SJCRH30 (cell line): ENCODE measurements at regions not wholly inside any gene's neighbourhood (a gene's known extent, or its start where the extent isn't known, plus 50 kb on each side); places are given as distances from the start of the nearest gene placed in this dataset.
"Not testable (repeated sequence)": the region's sequence is repeated elsewhere in the genome, so short reads cannot be mapped to it uniquely, and the experiment has no call there.

ENCODE experiments used
- DNase-seq, 2 experiments: peaks; one replicate each; pipeline ENCODE4 v3.0.0-alpha.2; 2015 to 2020
- H3K27ac ChIP-seq: fragments of 250-450 bp; sonication (Bioruptor Pico); 2 replicates; pipeline ENCODE4 v1.5.1; 2020; ENCODE audit warnings: mild to moderate bottlenecking, moderate library complexity
- H3K27me3 ChIP-seq: fragments of 250-450 bp; sonication (Bioruptor Pico); 2 replicates; pipeline ENCODE4 v1.5.1; 2020; ENCODE audit warnings: mild to moderate bottlenecking, moderate library complexity
- H3K36me3 ChIP-seq: fragments of 250-450 bp; sonication (Bioruptor Pico); 2 replicates; pipeline ENCODE4 v1.5.1; 2020; ENCODE audit warnings: mild to moderate bottlenecking, moderate library complexity
- H3K4me1 ChIP-seq: fragments of 250-450 bp; sonication (Bioruptor Pico); 2 replicates; pipeline ENCODE4 v1.5.1; 2020; ENCODE audit warnings: mild to moderate bottlenecking, moderate library complexity
- H3K4me3 ChIP-seq: fragments of 250-450 bp; sonication (Bioruptor Pico); 2 replicates; pipeline ENCODE4 v1.5.1; 2020; ENCODE audit warnings: mild to moderate bottlenecking, moderate library complexity
- H3K9me3 ChIP-seq: fragments of 250-450 bp; sonication (Bioruptor Pico); replicated peaks from 2 replicates; pipeline ENCODE4 v1.5.1; 2020; ENCODE audit warnings: mild to moderate bottlenecking, moderate library complexity

GRCh38 chr1:191498825-191499224 lies 659.4 kb upstream of the RGS18 start:
- H3K4me3 ChIP-seq: no peak overlapping the region
- no peak for DNase-seq
- H3K27ac ChIP-seq: no peak overlapping the region
- H3K9me3 ChIP-seq: no peaks in the 10 kb centered on the region
- no peaks in the 10 kb centered on the region for H3K27me3 ChIP-seq
- H3K36me3 ChIP-seq: no peaks in the 10 kb centered on the region
- no peaks in the 10 kb centered on the region for H3K4me1 ChIP-seq

- no peaks in the 10 kb centered on the region for H3K36me3 ChIP-seq
- no peaks in the 10 kb centered on the region for H3K27me3 ChIP-seq
- no peak for DNase-seq
Measured at GRCh38 chr1:191504999-191505398, 653.3 kb upstream of the RGS18 start.

GRCh38 chr1:191508239-191508638 lies 650.0 kb upstream of the RGS18 start:
- Histone ChIP-seq H3K4me3 (no peak overlapping the region), H3K27me3 (no peaks in the 10 kb centered on the region), H3K9me3 (no peaks in the 10 kb centered on the region), H3K27ac (no peak overlapping the region), H3K4me1 (no peaks in the 10 kb centered on the region), H3K36me3 (no peaks in the 10 kb centered on the region)
- DNase-seq: no peak

More at GRCh38 chr1:191504999-191505398, 653.3 kb upstream of the RGS18 start:
- Histone ChIP-seq H3K4me3 (no peak overlapping the region), H3K27ac (no peak overlapping the region), H3K4me1 (no peaks in the 10 kb centered on the region), H3K9me3 (no peaks in the 10 kb centered on the region)

GRCh38 chr1:191511480-191511879 lies 646.8 kb upstream of the RGS18 start:
- H3K27ac ChIP-seq, H3K36me3 ChIP-seq, H3K27me3 ChIP-seq, H3K4me3 ChIP-seq, H3K4me1 ChIP-seq, H3K9me3 ChIP-seq, DNase-seq: not testable (repeated sequence)

- Histone ChIP-seq H3K4me1 (no peaks in the 10 kb centered on the region), H3K36me3 (no peaks in the 10 kb centered on the region)
- no peak for DNase-seq
Measured at GRCh38 chr1:191517826-191518225, 640.4 kb upstream of the RGS18 start.

GRCh38 chr1:191519519-191519918 lies 638.7 kb upstream of the RGS18 start:
- H3K36me3 ChIP-seq: no peaks in the 10 kb centered on the region
- no peak overlapping the region for H3K27ac ChIP-seq
- H3K27me3 ChIP-seq: no peaks in the 10 kb centered on the region
- H3K4me3 ChIP-seq: no peak overlapping the region
- no peak for DNase-seq
- no peaks in the 10 kb centered on the region for H3K9me3 ChIP-seq
- H3K4me1 ChIP-seq: no peaks in the 10 kb centered on the region

More at GRCh38 chr1:191517826-191518225, 640.4 kb upstream of the RGS18 start:
- H3K27me3 ChIP-seq: no peaks in the 10 kb centered on the region
- no peak overlapping the region for H3K27ac ChIP-seq
- no peaks in the 10 kb centered on the region for H3K9me3 ChIP-seq
- no peak overlapping the region for H3K4me3 ChIP-seq

GRCh38 chr1:191520345-191520744 lies 637.9 kb upstream of the RGS18 start:
- Histone ChIP-seq H3K27ac (no peak overlapping the region), H3K4me3 (no peak overlapping the region), H3K4me1 (no peaks in the 10 kb centered on the region), H3K9me3 (no peaks in the 10 kb centered on the region), H3K36me3 (no peaks in the 10 kb centered on the region), H3K27me3 (no peaks in the 10 kb centered on the region)
- DNase-seq: no peak

GRCh38 chr1:191525944-191526343 lies 632.3 kb upstream of the RGS18 start:
- not testable (repeated sequence) for H3K27ac ChIP-seq, H3K36me3 ChIP-seq, H3K4me1 ChIP-seq, H3K9me3 ChIP-seq, DNase-seq, H3K27me3 ChIP-seq, H3K4me3 ChIP-seq

GRCh38 chr1:191528275-191528674 lies 630.0 kb upstream of the RGS18 start:
- no peak overlapping the region for H3K4me3 ChIP-seq
- no peaks in the 10 kb centered on the region for H3K36me3 ChIP-seq
- H3K4me1 ChIP-seq: no peaks in the 10 kb centered on the region
- no peak overlapping the region for H3K27ac ChIP-seq
- no peaks in the 10 kb centered on the region for H3K9me3 ChIP-seq
- no peaks in the 10 kb centered on the region for H3K27me3 ChIP-seq
- DNase-seq: no peak

- no peaks in the 10 kb centered on the region for H3K9me3 ChIP-seq
- no peaks in the 10 kb centered on the region for H3K4me1 ChIP-seq
- no peak for DNase-seq
- H3K27ac ChIP-seq: no peak overlapping the region
- no peaks in the 10 kb centered on the region for H3K27me3 ChIP-seq
- no peaks in the 10 kb centered on the region for H3K36me3 ChIP-seq
- no peak overlapping the region for H3K4me3 ChIP-seq
Measured at GRCh38 chr1:191530928-191531327, 627.3 kb upstream of the RGS18 start.

GRCh38 chr1:191533254-191533653 lies 625.0 kb upstream of the RGS18 start:
- H3K27me3 ChIP-seq: no peaks in the 10 kb centered on the region
- H3K4me1 ChIP-seq: no peaks in the 10 kb centered on the region
- no peak overlapping the region for H3K27ac ChIP-seq
- no peaks in the 10 kb centered on the region for H3K36me3 ChIP-seq
- no peak for DNase-seq
- no peak overlapping the region for H3K4me3 ChIP-seq
- no peaks in the 10 kb centered on the region for H3K9me3 ChIP-seq

GRCh38 chr1:191536791-191537429 lies 621.4 kb upstream of the RGS18 start:
- no peak overlapping the region for H3K4me3 ChIP-seq
- no peaks in the 10 kb centered on the region for H3K27me3 ChIP-seq
- H3K4me1 ChIP-seq: no peaks in the 10 kb centered on the region
- no peak for DNase-seq
- no peak overlapping the region for H3K27ac ChIP-seq
- no peaks in the 10 kb centered on the region for H3K9me3 ChIP-seq
- H3K36me3 ChIP-seq: no peaks in the 10 kb centered on the region

- Histone ChIP-seq H3K9me3 (no peaks in the 10 kb centered on the region), H3K4me1 (no peaks in the 10 kb centered on the region)
Measured at GRCh38 chr1:191541758-191542157, 616.5 kb upstream of the RGS18 start.

GRCh38 chr1:191542444-191542843 lies 615.8 kb upstream of the RGS18 start:
- Histone ChIP-seq H3K27ac (no peak overlapping the region), H3K4me1 (no peaks in the 10 kb centered on the region), H3K9me3 (no peaks in the 10 kb centered on the region), H3K4me3 (no peak overlapping the region), H3K36me3 (no peaks in the 10 kb centered on the region), H3K27me3 (no peaks in the 10 kb centered on the region)
- DNase-seq: no peak

More at GRCh38 chr1:191541758-191542157, 616.5 kb upstream of the RGS18 start:
- DNase-seq: no peak
- Histone ChIP-seq H3K27me3 (no peaks in the 10 kb centered on the region), H3K4me3 (no peak overlapping the region), H3K36me3 (no peaks in the 10 kb centered on the region), H3K27ac (no peak overlapping the region)

- Histone ChIP-seq H3K4me3 (no peak overlapping the region), H3K27me3 (no peaks in the 10 kb centered on the region), H3K36me3 (no peaks in the 10 kb centered on the region), H3K9me3 (no peaks in the 10 kb centered on the region), H3K4me1 (no peaks in the 10 kb centered on the region), H3K27ac (no peak overlapping the region)
- DNase-seq: no peak
Measured at GRCh38 chr1:191546803-191547202, 611.5 kb upstream of the RGS18 start.

GRCh38 chr1:191551019-191551418 lies 607.2 kb upstream of the RGS18 start:
- H3K9me3 ChIP-seq: no peaks in the 10 kb centered on the region
- DNase-seq: no peak

More at GRCh38 chr1:191551019-191551418, 607.2 kb upstream of the RGS18 start:
- no peaks in the 10 kb centered on the region for H3K4me1 ChIP-seq
- no peaks in the 10 kb centered on the region for H3K36me3 ChIP-seq
- no peaks in the 10 kb centered on the region for H3K27me3 ChIP-seq
- no peak overlapping the region for H3K4me3 ChIP-seq
- no peak overlapping the region for H3K27ac ChIP-seq
